H1 (cell line): ENCODE measurements at regions not wholly inside any gene's neighbourhood (a gene's known extent, or its start where the extent isn't known, plus 50 kb on each side); places are given as distances from the start of the nearest gene placed in this dataset.

Experiments used
- CTCF ChIA-PET: fragments of 300-600 bp; sonication (Branson Sonifier 250); formaldehyde crosslinking; loops from one replicate; lab custom pipeline; 2021; ENCODE audit not compliant: partially characterized antibody; lab: Charles Lee
- POLR2A ChIA-PET: fragments of 300-600 bp; sonication (Branson Sonifier 250); formaldehyde crosslinking; loops from one replicate; lab custom pipeline; 2021; ENCODE audit warnings: inconsistent platforms; ENCODE audit not compliant: partially characterized antibody; lab: Charles Lee
- DNase-seq, 2 experiments: peaks; one replicate each; pipeline versions ENCODE4 v3.0.0 to v3.0.0-alpha.2; 2010 to 2022; ENCODE audit warnings: low spot score in 2 of 2, low read depth in 1 of 2, mixed read lengths in 1 of 2
- FAIRE-seq: peaks from 2 replicates; lab custom pipeline; 2011; peaks lifted over from hg19 to GRCh38; lab: Jason Lieb, UNC
- H2AFZ ChIP-seq: 2 replicates; pipeline ENCODE4 v1.8.1; 2012; ENCODE audit warnings: low read length, inconsistent platforms
- H2AK5ac ChIP-seq: 2 replicates; pipeline ENCODE4 v1.6.1; 2013; ENCODE audit warnings: low read depth, low read length
- H2BK120ac ChIP-seq: replicated peaks from 2 replicates; pipeline ENCODE3; 2013; ENCODE audit warnings: low read depth, low read length, inconsistent platforms
- H2BK12ac ChIP-seq: 2 replicates; pipeline ENCODE4 v1.6.1; 2013; ENCODE audit warnings: low read depth, low read length
- H2BK15ac ChIP-seq: 2 replicates; pipeline ENCODE4 v1.6.1; 2013; ENCODE audit warnings: low read length
- H2BK20ac ChIP-seq: 2 replicates; pipeline ENCODE4 v1.6.1; 2013; ENCODE audit warnings: low read length
- H2BK5ac ChIP-seq: 2 replicates; pipeline ENCODE4 v1.6.1; 2013; ENCODE audit warnings: low read depth, low read length
- H3K14ac ChIP-seq: 2 replicates; pipeline ENCODE4 v1.6.1; 2013; ENCODE audit warnings: inconsistent platforms; ENCODE audit not compliant: insufficient read length
- H3K18ac ChIP-seq: 2 replicates; pipeline ENCODE4 v1.6.1; 2013; ENCODE audit warnings: low read length; ENCODE audit errors: extremely low read depth
- H3K23ac ChIP-seq: 2 replicates; pipeline ENCODE4 v1.6.1; 2013; ENCODE audit warnings: inconsistent platforms; ENCODE audit not compliant: insufficient read length
- H3K23me2 ChIP-seq: 2 replicates; pipeline ENCODE4 v1.6.1; 2013; ENCODE audit warnings: low read depth, low read length
- H3K27ac ChIP-seq: 2 replicates; pipeline ENCODE4 v1.6.1; 2011; ENCODE audit warnings: low read depth, low read length, inconsistent platforms
- H3K27me3 ChIP-seq, 4 experiments: replicated peaks in 1 of 4; 1 replicate in 1 of 4; 2 replicates in 3 of 4; pipeline versions ENCODE4 v1.6.1 to v1.8.1; 2011 to 2013; ENCODE audit warnings: low read length in 3 of 4, mild to moderate bottlenecking in 3 of 4, inconsistent platforms in 2 of 4, mixed read lengths in 2 of 4, moderate library complexity in 1 of 4; ENCODE audit not compliant: control insufficient read depth in 3 of 4, insufficient read depth in 3 of 4; ENCODE audit errors: extremely low read depth in 1 of 4
- H3K36me3 ChIP-seq, 4 experiments: 2 replicates each; pipeline versions ENCODE4 v1.6.1 to v1.8.1; 2011 to 2013; ENCODE audit warnings: mild to moderate bottlenecking in 4 of 4, low read length in 3 of 4, moderate library complexity in 2 of 4, control low read depth in 1 of 4, inconsistent platforms in 1 of 4; ENCODE audit not compliant: insufficient read depth in 4 of 4, control insufficient read depth in 2 of 4
- H3K4ac ChIP-seq: replicated peaks from 2 replicates; pipeline ENCODE3; 2013; ENCODE audit warnings: low read length, low read depth, mixed read lengths, inconsistent platforms; ENCODE audit not compliant: insufficient read length
- H3K4me1 ChIP-seq, 4 experiments: replicated peaks in 1 of 4; 1 replicate in 1 of 4; 2 replicates in 3 of 4; pipeline versions ENCODE4 v1.6.1 to v1.8.1; 2011 to 2013; ENCODE audit warnings: low read length in 3 of 4, inconsistent platforms in 2 of 4, mixed read lengths in 1 of 4; ENCODE audit not compliant: insufficient read depth in 4 of 4, control insufficient read depth in 3 of 4
- H3K4me2 ChIP-seq, 2 experiments: 2 replicates each; pipeline versions ENCODE4 v1.6.1 to v1.8.1; 2011 to 2013; ENCODE audit warnings: low read depth in 2 of 2, low read length in 2 of 2, control low read depth in 1 of 2, inconsistent platforms in 1 of 2, mild to moderate bottlenecking in 1 of 2; ENCODE audit not compliant: insufficient read depth in 1 of 2
- H3K4me3 ChIP-seq, 4 experiments: fragments of 200-600, 300-600 bp in 1 of 4; sonication (generic), shearing (Covaris generic), sonication (Bioruptor Twin) in 1 of 4; 2 replicates each; pipeline versions ENCODE4 v1.5.1 to v1.8.1; 2011 to 2016; ENCODE audit warnings: low read length in 4 of 4, low read depth in 3 of 4, control low read depth in 2 of 4, inconsistent platforms in 2 of 4, mild to moderate bottlenecking in 2 of 4, mixed read lengths in 1 of 4, moderate library complexity in 1 of 4; ENCODE audit not compliant: insufficient read depth in 2 of 4; ENCODE audit errors: extremely low read depth in 1 of 4
- H3K56ac ChIP-seq: replicated peaks from 2 replicates; pipeline ENCODE3; 2013; ENCODE audit warnings: low read depth, mild to moderate bottlenecking, mixed read lengths, low read length, inconsistent platforms; ENCODE audit not compliant: insufficient read length
- H3K79me1 ChIP-seq: 2 replicates; pipeline ENCODE4 v1.6.1; 2013; ENCODE audit warnings: low read depth, low read length, control low read depth
- H3K79me2 ChIP-seq, 2 experiments: 2 replicates each; pipeline versions ENCODE4 v1.6.1 to v1.8.1; 2012 to 2013; ENCODE audit warnings: low read length in 2 of 2, mild to moderate bottlenecking in 2 of 2, inconsistent platforms in 1 of 2; ENCODE audit not compliant: insufficient read depth in 2 of 2, control insufficient read depth in 1 of 2
- H3K9ac ChIP-seq, 4 experiments: replicated peaks in 1 of 4; 1 replicate in 1 of 4; 2 replicates in 3 of 4; pipeline versions ENCODE4 v1.6.1 to v1.8.1; 2011 to 2013; ENCODE audit warnings: low read depth in 3 of 4, low read length in 3 of 4, control low read depth in 2 of 4, mild to moderate bottlenecking in 2 of 4, moderate library complexity in 2 of 4, inconsistent platforms in 1 of 4; ENCODE audit errors: extremely low read depth in 1 of 4
- H3K9me3 ChIP-seq, 2 experiments: 2 replicates each; pipeline versions ENCODE4 v1.6.1 to v1.8.1; 2012 to 2013; ENCODE audit warnings: mild to moderate bottlenecking in 2 of 2, moderate library complexity in 2 of 2, control low read depth in 1 of 2, inconsistent platforms in 1 of 2, low read depth in 1 of 2, low read length in 1 of 2, mixed read lengths in 1 of 2; ENCODE audit not compliant: insufficient read depth in 2 of 2
- H4K20me1 ChIP-seq, 2 experiments: replicated peaks in 1 of 2; 2 replicates each; pipeline versions ENCODE3 to v1.8.1; 2011 to 2013; ENCODE audit warnings: inconsistent platforms in 2 of 2, low read length in 2 of 2, mild to moderate bottlenecking in 1 of 2; ENCODE audit not compliant: insufficient read depth in 2 of 2, control insufficient read depth in 1 of 2
- H4K5ac ChIP-seq: 2 replicates; pipeline ENCODE4 v1.6.1; 2013; ENCODE audit warnings: low read length, low read depth, mixed read lengths, inconsistent platforms; ENCODE audit not compliant: insufficient read length
- H4K8ac ChIP-seq: 2 replicates; pipeline ENCODE4 v1.8.0; 2013; ENCODE audit warnings: mild to moderate bottlenecking, moderate library complexity, low read length, inconsistent platforms; ENCODE audit not compliant: insufficient read depth; ENCODE audit errors: extremely low read depth
- H4K91ac ChIP-seq: replicated peaks from 2 replicates; pipeline ENCODE3; 2013; ENCODE audit warnings: low read length, mixed read lengths, inconsistent platforms; ENCODE audit not compliant: insufficient read length
- CEBPB ChIP-seq: IDR thresholded peaks from 2 replicates; pipeline ENCODE4 v1.6.1; 2012; ENCODE audit warnings: low read depth, low read length
- EP300 ChIP-seq, 2 experiments: IDR thresholded peaks; 1 replicate in 1 of 2; 2 replicates in 1 of 2; pipeline ENCODE4 v1.6.1; 2011 to 2012; ENCODE audit warnings: low read depth in 2 of 2, low read length in 2 of 2, mild to moderate bottlenecking in 2 of 2, borderline replicate concordance in 1 of 2, inconsistent platforms in 1 of 2, moderate library complexity in 1 of 2
- RFX5 ChIP-seq: IDR thresholded peaks from 2 replicates; pipeline ENCODE4 v1.6.1; 2011; ENCODE audit warnings: low read depth, low read length, improper control_type of control experiment, borderline replicate concordance
- SIN3A ChIP-seq, 2 experiments: IDR thresholded peaks in 1 of 2; conservative IDR thresholded peaks in 1 of 2; 2 replicates each; pipeline ENCODE4 v1.6.1; 2011 to 2012; ENCODE audit warnings: low read length in 2 of 2, improper control_type of control experiment in 1 of 2, low read depth in 1 of 2, mild to moderate bottlenecking in 1 of 2
- TBP ChIP-seq: IDR thresholded peaks from 2 replicates; pipeline ENCODE4 v1.6.1; 2011; ENCODE audit warnings: low read depth, low read length, improper control_type of control experiment
- WGBS, 2 experiments: shearing (Covaris generic) in 1 of 2; methylation state at CpG; one replicate each; pipeline versions ENCODE4 v1.1.6 to v1.1.7; 2013 to 2015; ENCODE audit warnings: low lambda C conversion rate in 2 of 2, mixed read lengths in 2 of 2, inconsistent platforms in 1 of 2, low coverage in 1 of 2, missing lambda C conversion rate in 1 of 2; ENCODE audit not compliant: insufficient replicate concordance in 2 of 2, insufficient coverage in 1 of 2, insufficient read length in 1 of 2; ENCODE audit errors: extremely low coverage in 1 of 2, missing lambda C conversion rate in 1 of 2; 5-methylcytosine and 5-hydroxymethylcytosine counted together

DNA sequence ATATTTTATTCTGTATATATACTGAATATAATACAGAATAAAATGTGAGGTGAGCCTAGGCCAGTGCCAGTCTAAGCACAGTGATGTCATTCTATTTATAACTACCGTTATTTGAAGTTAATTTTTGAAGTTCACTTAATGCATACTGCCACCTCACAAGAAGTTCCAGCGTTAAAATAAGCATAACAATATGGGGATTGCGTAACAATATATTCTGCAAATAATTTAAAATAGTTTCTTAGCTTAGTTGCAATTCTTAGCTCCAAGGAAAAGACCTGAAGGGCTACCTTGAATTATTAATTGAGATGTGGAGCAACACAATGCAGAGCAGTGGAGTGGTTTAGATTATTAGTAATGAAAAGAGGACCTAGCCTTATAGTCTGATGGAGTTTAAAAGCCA lies 390.5 kb upstream of the ROBO1 start:
- Histone ChIP-seq H3K36me3 (no peaks in the 10 kb centered on the region), H4K5ac (no peak overlapping the region), H3K9me3 (no peaks in the 10 kb centered on the region), H3K18ac (no peak overlapping the region), H3K79me2 (no peaks in the 10 kb centered on the region), H3K23me2 (no peaks in the 10 kb centered on the region), H3K79me1 (no peaks in the 10 kb centered on the region), H2BK20ac (no peak overlapping the region), H3K4me1 (no peaks in the 10 kb centered on the region), H4K8ac (no peak overlapping the region), H3K4ac (no peak overlapping the region), H3K4me3 (no peak overlapping the region), H3K27ac (no peak overlapping the region), H3K27me3 (no peaks in the 10 kb centered on the region), H3K23ac (no peak overlapping the region), H2BK5ac (no peak overlapping the region), H4K91ac (no peak overlapping the region), H2BK12ac (no peak overlapping the region), H3K4me2 (no peak overlapping the region), H2AFZ (no peak overlapping the region), H3K56ac (no peak overlapping the region), H4K20me1 (no peaks in the 10 kb centered on the region), H2BK15ac (no peak overlapping the region), H2BK120ac (no peak overlapping the region), H3K14ac (no peak overlapping the region), H2AK5ac (no peak overlapping the region), H3K9ac (no peak overlapping the region)
- TF ChIP-seq TBP = no peak
- no peak for TF ChIP-seq RFX5
- TF ChIP-seq EP300 (IDR thresholded peaks at IDR 0.05; ENCODE audit: borderline replicate concordance in 1 of 2, low read depth in 2 of 2, low read length in 2 of 2) = no peak
- TF ChIP-seq CEBPB = peak; percentile 89
- no peak for TF ChIP-seq SIN3A (conservative IDR thresholded peaks at IDR 0.05 in 1 of 2, IDR thresholded peaks at IDR 0.05 in 1 of 2; ENCODE audit: low read depth in 1 of 2, low read length in 2 of 2)
- 82% methylated on average over 3 of the region's 3 CpGs; no CpG with 5 or more reads in 1 of the 2 experiments for WGBS, 2 experiments
- POLR2A ChIA-PET = no interaction called here
- FAIRE-seq (no peak), DNase-seq (no peak)
- CTCF ChIA-PET = no interaction called here
